ENCODE measurements at regions not wholly inside any gene's neighbourhood (a gene's known extent, or its start where the extent isn't known, plus 50 kb on each side); places are given as distances from the start of the nearest gene placed in this dataset.
"Not testable (repeated sequence)": the region's sequence is repeated elsewhere in the genome, so short reads cannot be mapped to it uniquely, and the experiment has no call there.

GRCh38 chr2:187023996-187024395 lies 175.0 kb upstream of the ZSWIM2 start:
- not testable (repeated sequence) for TF ChIP-seq CTCF, POLR2A (IDR thresholded peaks at IDR 0.05)

Data from upper lobe of left lung (tissue), 4 donors.